ENCODE measurements at regions not wholly inside any gene's neighbourhood (a gene's known extent, or its start where the extent isn't known, plus 50 kb on each side); places are given as distances from the start of the nearest gene placed in this dataset.

- no peak overlapping the region for H3K4me3 ChIP-seq
- no peaks in the 10 kb centered on the region for H3K79me2 ChIP-seq (ENCODE audit: low read depth)
- no peak overlapping the region for H2AFZ ChIP-seq
- H3K9me2 ChIP-seq (ENCODE audit: insufficient read depth) = no peaks in the 10 kb centered on the region
- no peaks in the 10 kb centered on the region for H3K36me3 ChIP-seq (ENCODE audit: low read depth)
- TF ChIP-seq EZH2 (IDR thresholded peaks at IDR 0.05; ENCODE audit: low read depth) (no peak), CTCF (conservative IDR thresholded peaks at IDR 0.05) (no peak)
- POLR2A ChIA-PET (ENCODE audit: unreplicated experiment) = no interaction called here
- no peak overlapping the region for H3K27ac ChIP-seq
- CTCF ChIA-PET = no interaction called here
- H3K9me3 ChIP-seq (ENCODE audit: insufficient read depth, low read depth) = no peaks in the 10 kb centered on the region
- intact Hi-C loops (cut with micrococcal nuclease; ENCODE audit: unreplicated experiment) = no loop called here
- BruUV-seq (replicated peaks) = no TSS peak
- DNase-seq = no peak
- H3K27me3 ChIP-seq (ENCODE audit: insufficient read depth, low read depth) = no peaks in the 10 kb centered on the region
- H4K20me1 ChIP-seq (ENCODE audit: insufficient read depth) = no peaks in the 10 kb centered on the region
- no peaks in the 10 kb centered on the region for H3F3A ChIP-seq (ENCODE audit: insufficient read depth, low read depth)
- no peak overlapping the region for H3K4me2 ChIP-seq
- no peaks in the 10 kb centered on the region for H3K4me1 ChIP-seq (replicated peaks; ENCODE audit: insufficient read depth)
These were observed 603.5 kb downstream of the ISL1 start for GRCh38 chr5:51986733-51987132.

- H3K9me3 ChIP-seq (ENCODE audit: insufficient read depth, low read depth) = no peaks in the 10 kb centered on the region
- CTCF ChIA-PET = no interaction called here
- no TSS peak for BruUV-seq (replicated peaks)
These were observed 604.0 kb downstream of the ISL1 start for GRCh38 chr5:51987239-51987638.

GRCh38 chr5:51987669-51988209, 604.5 kb downstream of the ISL1 start:
- TF ChIP-seq EZH2 (IDR thresholded peaks at IDR 0.05; ENCODE audit: low read depth) (no peak), CTCF (conservative IDR thresholded peaks at IDR 0.05) (no peak)
- Histone ChIP-seq H4K20me1 (ENCODE audit: insufficient read depth) (no peaks in the 10 kb centered on the region), H3K36me3 (ENCODE audit: low read depth) (no peaks in the 10 kb centered on the region), H3K27me3 (ENCODE audit: insufficient read depth, low read depth) (no peaks in the 10 kb centered on the region), H3K27ac (no peak overlapping the region), H3K4me1 (replicated peaks; ENCODE audit: insufficient read depth) (no peaks in the 10 kb centered on the region), H3K79me2 (ENCODE audit: low read depth) (no peaks in the 10 kb centered on the region), H3K4me3 (no peak overlapping the region), H3F3A (ENCODE audit: insufficient read depth, low read depth) (no peaks in the 10 kb centered on the region), H2AFZ (no peak overlapping the region), H3K9me2 (ENCODE audit: insufficient read depth) (no peaks in the 10 kb centered on the region), H3K4me2 (no peak overlapping the region), H3K9me3 (ENCODE audit: insufficient read depth, low read depth) (no peaks in the 10 kb centered on the region)
- ChIA-PET CTCF (no interaction called here), POLR2A (ENCODE audit: unreplicated experiment) (interaction anchor here (0.6 kb wide), 1 partner anchor 183 kb away, joined by 11 read pairs; no protein-coding TSS in a partner anchor)
- no peak for DNase-seq
- intact Hi-C loops (cut with micrococcal nuclease; ENCODE audit: unreplicated experiment) = no loop called here
- no TSS peak for BruUV-seq (replicated peaks)

More at GRCh38 chr5:51987239-51987638, 604.0 kb downstream of the ISL1 start:
- Histone ChIP-seq H3K4me3 (no peak overlapping the region), H3K9me2 (ENCODE audit: insufficient read depth) (no peaks in the 10 kb centered on the region), H2AFZ (no peak overlapping the region), H3K36me3 (ENCODE audit: low read depth) (no peaks in the 10 kb centered on the region), H3K27me3 (ENCODE audit: insufficient read depth, low read depth) (no peaks in the 10 kb centered on the region), H3K4me2 (no peak overlapping the region), H3K27ac (no peak overlapping the region), H3K79me2 (ENCODE audit: low read depth) (no peaks in the 10 kb centered on the region), H3K4me1 (replicated peaks; ENCODE audit: insufficient read depth) (no peaks in the 10 kb centered on the region), H4K20me1 (ENCODE audit: insufficient read depth) (no peaks in the 10 kb centered on the region), H3F3A (ENCODE audit: insufficient read depth, low read depth) (no peaks in the 10 kb centered on the region)
- no peak for DNase-seq
- POLR2A ChIA-PET (ENCODE audit: unreplicated experiment) = no interaction called here
- intact Hi-C loops (cut with micrococcal nuclease; ENCODE audit: unreplicated experiment) = no loop called here
- TF ChIP-seq CTCF (conservative IDR thresholded peaks at IDR 0.05) (no peak), EZH2 (IDR thresholded peaks at IDR 0.05; ENCODE audit: low read depth) (no peak)

Measured in PC-9 (cell line).